DND-41 (cell line): ENCODE measurements at regions not wholly inside any gene's neighbourhood (a gene's known extent, or its start where the extent isn't known, plus 50 kb on each side); places are given as distances from the start of the nearest gene placed in this dataset.

Source experiments
- CTCF ChIP-seq: IDR thresholded peaks from 2 replicates; pipeline ENCODE4 v1.5.1; 2012; ENCODE audit warnings: borderline replicate concordance, low read length, moderate library complexity, mild to moderate bottlenecking; ENCODE audit not compliant: poor library complexity, severe bottlenecking; ENCODE audit errors: extremely low read depth
- EZH2 ChIP-seq: IDR thresholded peaks from 3 replicates; pipeline ENCODE4 v1.6.1; 2012; ENCODE audit warnings: borderline replicate concordance, low read depth, mild to moderate bottlenecking, moderate library complexity, low read length, inconsistent platforms; ENCODE audit not compliant: severe bottlenecking

- TF ChIP-seq CTCF (no peak), EZH2 (no peak)
These were observed 268.9 kb downstream of the ZNF608 start for GRCh38 chr5:124477577-124477976.
